ENCODE measurements at regions not wholly inside any gene's neighbourhood (a gene's known extent, or its start where the extent isn't known, plus 50 kb on each side); places are given as distances from the start of the nearest gene placed in this dataset.

DNA sequence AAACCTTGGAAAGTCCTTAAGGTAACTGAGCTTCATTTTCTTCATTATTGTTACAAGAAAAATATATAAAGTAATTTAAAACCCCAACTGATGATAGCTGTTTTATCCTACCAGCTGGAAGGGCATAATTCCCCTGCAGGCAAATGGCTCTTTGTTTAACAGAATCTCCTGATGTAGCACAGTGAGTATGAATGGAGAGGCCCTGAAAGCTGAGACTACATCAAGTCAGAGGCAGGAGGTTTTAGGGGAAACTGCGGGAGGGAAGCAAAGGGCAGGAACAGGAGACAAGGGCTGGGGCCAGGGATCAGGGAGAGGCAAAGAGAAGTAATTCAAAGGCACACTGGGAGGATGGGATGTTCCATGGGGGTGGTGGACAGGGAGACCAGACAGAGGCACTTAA lies 119.0 kb upstream of the LRFN2 start:
- Histone ChIP-seq H3K27ac (ENCODE audit: extremely low read length, insufficient read depth, low read length) (no peak overlapping the region), H3K4me2 (ENCODE audit: low read depth, low read length) (no peak overlapping the region), H3K4me1 (ENCODE audit: insufficient read depth, low read length) (no peaks in the 10 kb centered on the region), H3K79me2 (ENCODE audit: insufficient read depth, low read length) (no peaks in the 10 kb centered on the region), H3K27me3 (ENCODE audit: control insufficient read depth in 1 of 2, insufficient read depth in 2 of 2, low read length in 2 of 2) (peaks cover 0 to 16% of the 10 kb centered on the region in 2 experiments; a peak in 3 of 5 replicates), H4K20me1 (ENCODE audit: insufficient read depth, low read length) (no peaks in the 10 kb centered on the region), H2AFZ (ENCODE audit: low read length) (no peak overlapping the region), H3K4me3 (replicated peaks in 1 of 3; ENCODE audit: insufficient read depth in 1 of 3, low read depth in 2 of 3, low read length in 3 of 3) (no peak overlapping the region), H3K9ac (ENCODE audit: insufficient read depth, low read depth, low read length) (no peak overlapping the region), H3K36me3 (replicated peaks in 1 of 2; ENCODE audit: control insufficient read depth in 1 of 2, insufficient read depth in 2 of 2, low read length in 2 of 2) (no peaks in the 10 kb centered on the region), H3K9me3 (ENCODE audit: low read length) (no peaks in the 10 kb centered on the region)
- ATAC-seq = no peak
- TF ChIP-seq ZBTB7A (CRISPR knock-in tag; IDR thresholded peaks at IDR 0.05) (no peak), NCOA1 (CRISPR knock-in tag; IDR thresholded peaks at IDR 0.05) (no peak), ZNF678 (CRISPR knock-in tag; IDR thresholded peaks at IDR 0.05) (no peak)
- TF ChIP-seq, protein P1, sequence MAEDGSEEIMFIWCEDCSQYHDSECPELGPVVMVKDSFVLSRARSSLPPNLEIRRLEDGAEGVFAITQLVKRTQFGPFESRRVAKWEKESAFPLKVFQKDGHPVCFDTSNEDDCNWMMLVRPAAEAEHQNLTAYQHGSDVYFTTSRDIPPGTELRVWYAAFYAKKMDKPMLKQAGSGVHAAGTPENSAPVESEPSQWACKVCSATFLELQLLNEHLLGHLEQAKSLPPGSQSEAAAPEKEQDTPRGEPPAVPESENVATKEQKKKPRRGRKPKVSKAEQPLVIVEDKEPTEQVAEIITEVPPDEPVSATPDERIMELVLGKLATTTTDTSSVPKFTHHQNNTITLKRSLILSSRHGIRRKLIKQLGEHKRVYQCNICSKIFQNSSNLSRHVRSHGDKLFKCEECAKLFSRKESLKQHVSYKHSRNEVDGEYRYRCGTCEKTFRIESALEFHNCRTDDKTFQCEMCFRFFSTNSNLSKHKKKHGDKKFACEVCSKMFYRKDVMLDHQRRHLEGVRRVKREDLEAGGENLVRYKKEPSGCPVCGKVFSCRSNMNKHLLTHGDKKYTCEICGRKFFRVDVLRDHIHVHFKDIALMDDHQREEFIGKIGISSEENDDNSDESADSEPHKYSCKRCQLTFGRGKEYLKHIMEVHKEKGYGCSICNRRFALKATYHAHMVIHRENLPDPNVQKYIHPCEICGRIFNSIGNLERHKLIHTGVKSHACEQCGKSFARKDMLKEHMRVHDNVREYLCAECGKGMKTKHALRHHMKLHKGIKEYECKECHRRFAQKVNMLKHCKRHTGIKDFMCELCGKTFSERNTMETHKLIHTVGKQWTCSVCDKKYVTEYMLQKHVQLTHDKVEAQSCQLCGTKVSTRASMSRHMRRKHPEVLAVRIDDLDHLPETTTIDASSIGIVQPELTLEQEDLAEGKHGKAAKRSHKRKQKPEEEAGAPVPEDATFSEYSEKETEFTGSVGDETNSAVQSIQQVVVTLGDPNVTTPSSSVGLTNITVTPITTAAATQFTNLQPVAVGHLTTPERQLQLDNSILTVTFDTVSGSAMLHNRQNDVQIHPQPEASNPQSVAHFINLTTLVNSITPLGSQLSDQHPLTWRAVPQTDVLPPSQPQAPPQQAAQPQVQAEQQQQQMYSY (CRISPR knock-in tag; IDR thresholded peaks at IDR 0.05) = no peak
- TF ChIP-seq, protein P2, sequence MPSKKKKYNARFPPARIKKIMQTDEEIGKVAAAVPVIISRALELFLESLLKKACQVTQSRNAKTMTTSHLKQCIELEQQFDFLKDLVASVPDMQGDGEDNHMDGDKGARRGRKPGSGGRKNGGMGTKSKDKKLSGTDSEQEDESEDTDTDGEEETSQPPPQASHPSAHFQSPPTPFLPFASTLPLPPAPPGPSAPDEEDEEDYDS (CRISPR knock-in tag; IDR thresholded peaks at IDR 0.05) = no peak
- WGBS (ENCODE audit: low lambda C conversion rate) = 0% methylated on average over 1 of the region's 1 CpG
- BruUV-seq (replicated peaks) = no TSS peak
- FAIRE-seq = no peak
- intact Hi-C loops (cut with micrococcal nuclease; ENCODE audit: unreplicated experiment) (no loop called here), in situ Hi-C loops (cut with HindIII; ENCODE audit: extremely low pct_ligation_motif_present, low pct_unique_long_range_greater_than_20kb) (no loop called here)
- CTCF ChIA-PET (ENCODE audit: low intra/inter-chr PET ratio, low total read pairs) = no interaction called here
- DNase-seq (ENCODE audit: low spot score) = no peak
- POLR2A ChIA-PET = no interaction called here

DNA sequence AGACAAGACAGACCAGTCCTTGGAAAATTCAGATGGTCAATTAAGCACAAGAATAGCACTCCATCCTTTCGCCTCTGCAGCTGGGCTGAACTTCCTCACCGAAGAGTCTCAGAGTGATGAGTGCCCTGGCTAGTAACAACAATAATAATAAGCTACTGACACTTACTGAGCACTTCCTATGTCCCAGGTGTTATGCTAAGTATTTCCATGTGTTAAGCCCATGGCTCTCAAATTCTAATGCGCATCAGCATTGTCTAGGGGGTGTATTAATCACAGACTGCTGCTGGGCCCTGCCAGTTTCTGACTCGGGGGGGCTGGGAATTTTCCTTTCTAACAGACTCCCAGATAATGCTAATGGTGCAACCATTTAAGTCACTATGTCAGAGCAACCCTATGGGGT lies 118.2 kb upstream of the LRFN2 start:
- FAIRE-seq = no peak
- H3K36me3 ChIP-seq (replicated peaks in 1 of 2; ENCODE audit: control insufficient read depth in 1 of 2, insufficient read depth in 2 of 2, low read length in 2 of 2) = no peaks in the 10 kb centered on the region
- WGBS (ENCODE audit: low lambda C conversion rate) = 22% methylated on average over 4 of the region's 4 CpGs
- no peak overlapping the region for H3K4me3 ChIP-seq (replicated peaks in 1 of 3; ENCODE audit: insufficient read depth in 1 of 3, low read depth in 2 of 3, low read length in 3 of 3)
- in situ Hi-C loops (cut with HindIII; ENCODE audit: extremely low pct_ligation_motif_present, low pct_unique_long_range_greater_than_20kb) (no loop called here), intact Hi-C loops (cut with micrococcal nuclease; ENCODE audit: unreplicated experiment) (no loop called here)
- BruUV-seq (replicated peaks) = no TSS peak
- POLR2A ChIA-PET = no interaction called here
- H3K27me3 ChIP-seq (ENCODE audit: control insufficient read depth in 1 of 2, insufficient read depth in 2 of 2, low read length in 2 of 2) = peaks cover 0 to 16% of the 10 kb centered on the region in 2 experiments; a peak in 3 of 5 replicates
- H3K4me1 ChIP-seq (ENCODE audit: insufficient read depth, low read length) = no peaks in the 10 kb centered on the region
- no peaks in the 10 kb centered on the region for H4K20me1 ChIP-seq (ENCODE audit: insufficient read depth, low read length)
- H3K4me2 ChIP-seq (ENCODE audit: low read depth, low read length) = no peak overlapping the region
- no peak overlapping the region for H3K9ac ChIP-seq (ENCODE audit: insufficient read depth, low read depth, low read length)
- DNase-seq (ENCODE audit: low spot score) = no peak
- no peaks in the 10 kb centered on the region for H3K9me3 ChIP-seq (ENCODE audit: low read length)
- no peak for ATAC-seq
- H3K27ac ChIP-seq (ENCODE audit: extremely low read length, insufficient read depth, low read length) = no peak overlapping the region
- CTCF ChIA-PET (ENCODE audit: low intra/inter-chr PET ratio, low total read pairs) = no interaction called here
- H2AFZ ChIP-seq (ENCODE audit: low read length) = no peak overlapping the region
- no peaks in the 10 kb centered on the region for H3K79me2 ChIP-seq (ENCODE audit: insufficient read depth, low read length)
- TF ChIP-seq, protein P3, sequence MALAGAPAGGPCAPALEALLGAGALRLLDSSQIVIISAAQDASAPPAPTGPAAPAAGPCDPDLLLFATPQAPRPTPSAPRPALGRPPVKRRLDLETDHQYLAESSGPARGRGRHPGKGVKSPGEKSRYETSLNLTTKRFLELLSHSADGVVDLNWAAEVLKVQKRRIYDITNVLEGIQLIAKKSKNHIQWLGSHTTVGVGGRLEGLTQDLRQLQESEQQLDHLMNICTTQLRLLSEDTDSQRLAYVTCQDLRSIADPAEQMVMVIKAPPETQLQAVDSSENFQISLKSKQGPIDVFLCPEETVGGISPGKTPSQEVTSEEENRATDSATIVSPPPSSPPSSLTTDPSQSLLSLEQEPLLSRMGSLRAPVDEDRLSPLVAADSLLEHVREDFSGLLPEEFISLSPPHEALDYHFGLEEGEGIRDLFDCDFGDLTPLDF (CRISPR knock-in tag; IDR thresholded peaks at IDR 0.05) = no peak
- TF ChIP-seq GFI1 (CRISPR knock-in tag; IDR thresholded peaks at IDR 0.05; ENCODE audit: borderline replicate concordance) (no peak), NFKB2 (CRISPR knock-in tag; IDR thresholded peaks at IDR 0.05; ENCODE audit: borderline replicate concordance) (no peak)
- TF ChIP-seq, protein P4, sequence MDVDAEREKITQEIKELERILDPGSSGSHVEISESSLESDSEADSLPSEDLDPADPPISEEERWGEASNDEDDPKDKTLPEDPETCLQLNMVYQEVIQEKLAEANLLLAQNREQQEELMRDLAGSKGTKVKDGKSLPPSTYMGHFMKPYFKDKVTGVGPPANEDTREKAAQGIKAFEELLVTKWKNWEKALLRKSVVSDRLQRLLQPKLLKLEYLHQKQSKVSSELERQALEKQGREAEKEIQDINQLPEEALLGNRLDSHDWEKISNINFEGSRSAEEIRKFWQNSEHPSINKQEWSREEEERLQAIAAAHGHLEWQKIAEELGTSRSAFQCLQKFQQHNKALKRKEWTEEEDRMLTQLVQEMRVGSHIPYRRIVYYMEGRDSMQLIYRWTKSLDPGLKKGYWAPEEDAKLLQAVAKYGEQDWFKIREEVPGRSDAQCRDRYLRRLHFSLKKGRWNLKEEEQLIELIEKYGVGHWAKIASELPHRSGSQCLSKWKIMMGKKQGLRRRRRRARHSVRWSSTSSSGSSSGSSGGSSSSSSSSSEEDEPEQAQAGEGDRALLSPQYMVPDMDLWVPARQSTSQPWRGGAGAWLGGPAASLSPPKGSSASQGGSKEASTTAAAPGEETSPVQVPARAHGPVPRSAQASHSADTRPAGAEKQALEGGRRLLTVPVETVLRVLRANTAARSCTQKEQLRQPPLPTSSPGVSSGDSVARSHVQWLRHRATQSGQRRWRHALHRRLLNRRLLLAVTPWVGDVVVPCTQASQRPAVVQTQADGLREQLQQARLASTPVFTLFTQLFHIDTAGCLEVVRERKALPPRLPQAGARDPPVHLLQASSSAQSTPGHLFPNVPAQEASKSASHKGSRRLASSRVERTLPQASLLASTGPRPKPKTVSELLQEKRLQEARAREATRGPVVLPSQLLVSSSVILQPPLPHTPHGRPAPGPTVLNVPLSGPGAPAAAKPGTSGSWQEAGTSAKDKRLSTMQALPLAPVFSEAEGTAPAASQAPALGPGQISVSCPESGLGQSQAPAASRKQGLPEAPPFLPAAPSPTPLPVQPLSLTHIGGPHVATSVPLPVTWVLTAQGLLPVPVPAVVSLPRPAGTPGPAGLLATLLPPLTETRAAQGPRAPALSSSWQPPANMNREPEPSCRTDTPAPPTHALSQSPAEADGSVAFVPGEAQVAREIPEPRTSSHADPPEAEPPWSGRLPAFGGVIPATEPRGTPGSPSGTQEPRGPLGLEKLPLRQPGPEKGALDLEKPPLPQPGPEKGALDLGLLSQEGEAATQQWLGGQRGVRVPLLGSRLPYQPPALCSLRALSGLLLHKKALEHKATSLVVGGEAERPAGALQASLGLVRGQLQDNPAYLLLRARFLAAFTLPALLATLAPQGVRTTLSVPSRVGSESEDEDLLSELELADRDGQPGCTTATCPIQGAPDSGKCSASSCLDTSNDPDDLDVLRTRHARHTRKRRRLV (CRISPR knock-in tag; IDR thresholded peaks at IDR 0.05) = no peak
